Fibroblast of the aortic adventitia (primary cell): ENCODE measurements at regions not wholly inside any gene's neighbourhood (a gene's known extent, or its start where the extent isn't known, plus 50 kb on each side); places are given as distances from the start of the nearest gene placed in this dataset.
A peak's percentile ranks its signal among the peaks of the same experiment; 100 is the strongest.

Source experiments
- DNase-seq: peaks from one replicate; pipeline ENCODE4 v3.0.0-alpha.2; 2010; ENCODE audit warnings: low read depth
- H3K4me3 ChIP-seq: 2 replicates; pipeline ENCODE4 v1.5.1; 2011; ENCODE audit warnings: low read depth, mild to moderate bottlenecking, control low read depth, low read length, moderate library complexity
- TF ChIP-seq, protein P1 (sequence below): IDR thresholded peaks from 2 replicates; pipeline ENCODE4 v1.5.1; 2011; ENCODE audit warnings: mild to moderate bottlenecking, low read length, control low read depth, inconsistent platforms; ENCODE audit not compliant: insufficient read depth

DNA sequence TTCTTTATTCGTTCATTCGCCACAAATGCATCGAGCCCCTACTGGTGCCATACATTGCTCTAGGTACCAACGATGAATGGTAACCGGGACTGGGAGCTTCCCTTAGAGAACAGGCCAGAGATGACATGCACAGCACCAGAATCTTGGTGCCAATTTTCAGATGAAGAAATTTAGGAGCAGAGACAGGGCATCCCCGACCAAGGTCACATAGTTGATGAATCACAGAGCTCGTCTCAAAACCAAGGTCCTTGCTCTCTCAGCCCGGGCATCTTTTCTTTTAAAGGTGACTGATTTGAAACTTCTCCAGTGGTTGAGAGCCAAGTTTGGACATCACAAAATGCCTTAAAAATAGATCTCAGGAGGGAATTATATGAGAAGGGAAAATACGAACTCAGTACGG, 73.2 kb upstream of the C16orf82 start:
- no peak overlapping the region for H3K4me3 ChIP-seq
- TF ChIP-seq, protein P1, sequence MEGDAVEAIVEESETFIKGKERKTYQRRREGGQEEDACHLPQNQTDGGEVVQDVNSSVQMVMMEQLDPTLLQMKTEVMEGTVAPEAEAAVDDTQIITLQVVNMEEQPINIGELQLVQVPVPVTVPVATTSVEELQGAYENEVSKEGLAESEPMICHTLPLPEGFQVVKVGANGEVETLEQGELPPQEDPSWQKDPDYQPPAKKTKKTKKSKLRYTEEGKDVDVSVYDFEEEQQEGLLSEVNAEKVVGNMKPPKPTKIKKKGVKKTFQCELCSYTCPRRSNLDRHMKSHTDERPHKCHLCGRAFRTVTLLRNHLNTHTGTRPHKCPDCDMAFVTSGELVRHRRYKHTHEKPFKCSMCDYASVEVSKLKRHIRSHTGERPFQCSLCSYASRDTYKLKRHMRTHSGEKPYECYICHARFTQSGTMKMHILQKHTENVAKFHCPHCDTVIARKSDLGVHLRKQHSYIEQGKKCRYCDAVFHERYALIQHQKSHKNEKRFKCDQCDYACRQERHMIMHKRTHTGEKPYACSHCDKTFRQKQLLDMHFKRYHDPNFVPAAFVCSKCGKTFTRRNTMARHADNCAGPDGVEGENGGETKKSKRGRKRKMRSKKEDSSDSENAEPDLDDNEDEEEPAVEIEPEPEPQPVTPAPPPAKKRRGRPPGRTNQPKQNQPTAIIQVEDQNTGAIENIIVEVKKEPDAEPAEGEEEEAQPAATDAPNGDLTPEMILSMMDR: no peak
- DNase-seq: no peak

DNA sequence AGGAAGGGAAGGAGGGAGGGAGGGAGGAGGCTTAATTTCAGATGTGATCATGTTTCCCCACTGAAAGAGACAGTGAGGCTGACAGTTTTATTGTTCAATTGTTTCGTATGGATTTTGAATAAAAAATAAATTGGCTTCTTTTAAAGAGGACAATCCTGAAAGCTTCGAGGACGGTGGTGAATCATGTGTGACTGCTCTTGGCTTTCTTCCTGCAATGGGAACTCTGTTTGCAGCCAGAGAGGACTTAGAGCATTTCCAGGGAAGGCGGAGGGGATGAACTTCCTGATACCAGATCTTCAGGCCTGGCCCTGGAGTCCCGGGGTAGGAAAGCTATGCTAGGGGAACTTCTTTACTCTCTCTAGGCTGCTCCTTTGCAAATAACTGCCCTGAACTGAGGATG, 72.8 kb upstream of the C16orf82 start:
- H3K4me3 ChIP-seq: no peak overlapping the region
- peak; percentile 41 for DNase-seq

DNA sequence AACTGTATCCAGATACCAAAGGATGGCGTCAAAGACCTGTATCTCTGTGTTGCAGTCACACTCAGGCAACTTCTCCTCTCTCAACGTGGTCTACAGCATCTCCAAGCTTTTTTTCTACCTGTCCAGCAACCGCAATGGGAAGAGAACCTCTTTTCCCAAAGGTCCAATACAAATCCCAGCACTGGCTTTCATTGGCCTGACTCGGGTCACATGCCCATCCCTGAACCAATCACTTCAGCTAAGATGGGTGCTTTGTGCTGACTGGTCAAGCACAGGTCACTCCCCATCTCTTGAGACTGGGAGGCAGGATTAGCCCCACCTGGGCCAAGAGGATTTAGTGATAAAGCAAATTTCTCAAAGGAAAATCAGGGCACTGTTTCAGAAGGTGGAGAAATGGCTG, 71.2 kb upstream of the C16orf82 start:
- H3K4me3 ChIP-seq: no peak overlapping the region
- DNase-seq: no peak
- TF ChIP-seq, protein P1: no peak

More for the DNA sequence above, 72.8 kb upstream of the C16orf82 start:
- TF ChIP-seq, protein P1: no peak

DNA sequence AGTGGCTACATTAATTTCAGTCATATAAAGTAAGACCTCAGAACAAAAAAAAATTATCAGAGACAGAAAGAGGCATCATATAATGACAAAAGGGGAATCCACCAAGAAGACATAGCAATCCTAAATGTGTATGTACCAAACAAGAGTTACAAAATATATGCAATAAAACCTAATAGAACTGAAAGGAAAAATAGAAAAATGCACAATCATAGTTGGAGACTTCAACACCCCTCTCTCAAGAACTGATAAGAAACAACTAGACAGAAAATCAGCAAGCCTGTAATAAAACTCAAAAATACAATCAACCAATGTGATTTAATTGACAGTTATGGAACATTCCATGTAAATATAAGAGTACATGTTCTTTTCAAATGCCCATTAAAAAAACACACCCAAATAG, 61.3 kb upstream of the C16orf82 start:
- TF ChIP-seq, protein P1: no peak
- no peak for DNase-seq
- no peak overlapping the region for H3K4me3 ChIP-seq
